NT2/D1 (cell line): ENCODE measurements at regions not wholly inside any gene's neighbourhood (a gene's known extent, or its start where the extent isn't known, plus 50 kb on each side); places are given as distances from the start of the nearest gene placed in this dataset.

ENCODE experiments used
- SUZ12 ChIP-seq: IDR thresholded peaks from 2 replicates; pipeline ENCODE4 v1.6.1; 2011; ENCODE audit not compliant: insufficient read length, insufficient read depth; ENCODE audit errors: extremely low read depth
- YY1 ChIP-seq: IDR thresholded peaks from 2 replicates; pipeline ENCODE4 v1.6.1; 2011; ENCODE audit not compliant: insufficient read length, insufficient read depth
- ZNF274 ChIP-seq: IDR thresholded peaks from 2 replicates; pipeline ENCODE4 v1.6.1; 2011; ENCODE audit warnings: mild to moderate bottlenecking, low read depth, low read length

DNA sequence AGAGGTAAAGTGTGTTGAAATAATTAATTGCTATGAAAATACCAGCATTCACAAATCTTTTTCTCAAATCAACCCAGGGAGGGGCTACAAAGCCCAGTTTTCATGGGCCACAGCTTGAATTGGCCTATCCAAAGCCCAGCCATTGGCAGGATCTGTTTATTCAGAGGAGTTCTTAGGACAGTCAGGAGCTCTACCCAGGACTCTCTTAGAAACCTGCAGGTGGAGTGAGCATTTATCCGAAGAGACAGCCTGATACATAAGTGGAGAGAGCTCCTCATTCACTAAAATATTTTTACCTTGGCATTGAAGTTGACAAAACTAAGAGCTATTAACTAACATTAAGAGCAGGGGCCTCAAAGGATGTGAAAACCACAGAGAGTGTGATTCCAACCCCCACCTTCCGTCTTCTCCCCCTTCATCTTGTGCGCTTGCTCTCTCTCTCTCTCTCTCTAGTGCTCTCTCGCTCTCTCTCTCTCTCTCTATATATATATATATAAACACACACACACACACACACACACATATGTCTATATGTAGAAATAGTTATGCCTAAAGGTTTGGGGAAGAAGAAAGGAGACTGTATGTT lies 315.5 kb downstream of the SNAPC1 start:
- no peak for TF ChIP-seq ZNF274
- no peak for TF ChIP-seq SUZ12
- TF ChIP-seq YY1 = no peak
